SKM-1 (cell line): ENCODE measurements at regions not wholly inside any gene's neighbourhood (a gene's known extent, or its start where the extent isn't known, plus 50 kb on each side); places are given as distances from the start of the nearest gene placed in this dataset.

Source experiments
- DNase-seq: peaks from one replicate; lab custom pipeline; 2025; ENCODE audit not compliant: unreplicated experiment; lab: John Stamatoyannopoulos, UW

DNA sequence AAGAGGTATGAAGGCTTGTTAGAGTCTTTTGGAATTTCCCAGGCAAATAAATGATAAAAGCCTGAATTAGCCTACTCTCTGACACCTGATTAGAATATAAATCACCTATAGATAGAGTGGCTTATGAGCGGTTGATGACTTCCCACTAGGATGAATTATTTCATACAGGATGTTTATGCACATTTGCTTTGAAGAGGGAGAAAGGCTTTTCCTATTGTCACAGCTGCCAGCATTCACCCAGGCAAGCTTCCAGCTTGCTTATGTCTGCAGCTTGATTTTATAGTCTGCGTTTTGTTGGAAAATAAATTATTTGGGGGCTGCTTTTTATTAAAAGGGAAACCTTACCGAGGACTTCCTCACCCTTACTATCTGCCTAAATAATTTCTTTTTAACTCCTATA is 51.3 kb upstream of the EIF2S2 start:
- DNase-seq = no peak

DNA sequence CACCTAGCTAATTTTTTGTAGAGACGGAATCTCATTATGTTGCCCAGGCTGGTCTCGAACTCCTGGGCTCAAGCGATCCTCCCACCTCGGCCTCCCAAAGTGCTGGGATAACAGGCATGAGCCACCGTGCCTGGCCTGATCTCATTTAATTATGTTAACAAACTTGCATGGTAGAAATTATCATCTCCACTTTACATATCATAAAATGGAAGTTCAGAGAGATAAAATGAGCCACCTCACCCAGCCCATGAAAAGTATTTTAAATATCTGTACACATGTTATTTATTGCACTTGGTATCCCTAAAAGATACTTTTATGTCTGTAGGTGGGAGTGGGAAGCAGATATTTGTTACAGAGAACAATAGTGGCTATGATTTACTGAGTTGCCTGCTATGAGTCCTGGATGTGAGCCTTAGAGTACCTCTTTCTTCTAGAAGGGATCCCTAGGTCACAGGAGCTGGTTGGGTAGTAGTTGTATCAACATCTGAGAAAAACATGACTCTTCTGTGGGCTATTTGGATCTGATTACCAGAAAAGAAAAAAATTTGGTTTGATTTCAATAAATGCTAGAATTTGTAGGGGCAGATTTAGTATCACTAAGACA is 52.4 kb upstream of the EIF2S2 start:
- DNase-seq = no peak

DNA sequence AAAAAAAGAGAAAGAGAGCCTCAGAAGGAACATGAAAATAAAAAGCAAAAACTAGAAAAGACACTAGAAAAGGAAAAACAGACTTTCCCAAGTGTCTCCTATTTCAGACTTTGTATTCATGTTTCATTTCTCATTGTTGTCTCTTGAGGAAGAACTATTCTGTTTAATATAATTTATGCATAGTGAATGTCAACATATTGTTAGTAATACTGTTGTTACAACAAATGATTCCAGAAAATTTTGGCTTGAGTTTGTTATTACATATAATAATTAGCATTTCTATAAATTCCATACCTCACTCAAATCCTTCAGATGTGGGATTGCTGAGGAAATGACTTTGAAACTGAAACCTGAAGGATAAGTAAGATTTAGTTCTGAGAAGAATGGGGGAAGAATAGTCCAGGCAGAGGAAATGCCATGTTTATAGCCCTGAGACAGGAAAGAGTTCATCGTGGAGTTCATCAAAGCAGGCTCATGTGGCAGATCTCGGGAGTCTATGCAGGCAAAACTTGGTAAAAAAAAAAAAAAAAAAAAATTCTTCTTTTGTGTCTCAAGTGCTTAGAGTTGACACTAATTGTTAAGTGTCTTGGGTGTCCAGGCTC is 53.1 kb upstream of the EIF2S2 start:
- no peak for DNase-seq

DNA sequence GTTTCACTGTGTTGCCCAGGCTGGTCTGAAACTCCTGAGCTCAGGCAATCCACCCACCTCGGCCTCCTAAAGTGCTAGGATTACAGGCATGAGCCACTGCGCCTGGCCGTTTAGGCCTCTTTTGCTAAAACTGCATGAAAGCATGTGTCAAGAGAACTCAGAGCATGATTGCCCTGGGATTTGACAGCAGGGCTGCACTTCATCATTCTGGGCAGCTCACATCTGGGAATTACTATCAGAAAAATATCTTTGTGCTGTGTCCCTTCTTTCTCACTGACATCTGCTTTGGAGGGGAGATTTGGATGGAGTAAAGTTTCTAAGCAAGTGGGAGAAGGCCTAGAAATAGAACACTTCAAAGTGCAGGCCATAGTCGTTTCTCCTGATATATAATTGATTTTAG is 59.6 kb upstream of the EIF2S2 start:
- no peak for DNase-seq

DNA sequence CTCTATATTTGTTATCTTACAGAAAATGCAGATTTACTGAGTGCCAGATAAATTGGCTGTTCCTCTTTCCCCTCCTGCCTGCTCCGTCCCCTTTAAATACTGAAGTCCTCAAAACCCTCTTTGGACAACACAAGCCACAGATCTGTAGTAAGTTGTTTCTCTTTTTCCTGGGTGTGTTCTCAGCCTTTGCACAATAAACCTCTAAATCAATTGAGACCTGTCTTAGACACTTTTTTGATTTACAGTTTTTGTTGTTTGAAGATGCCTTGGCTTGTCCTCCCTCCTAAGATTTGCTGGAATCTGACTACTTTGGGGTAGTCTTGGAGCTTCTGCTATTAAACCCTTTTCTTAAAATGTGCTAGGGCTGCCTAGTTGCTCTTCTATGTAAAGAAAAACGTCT is 60.9 kb upstream of the EIF2S2 start:
- DNase-seq = no peak

DNA sequence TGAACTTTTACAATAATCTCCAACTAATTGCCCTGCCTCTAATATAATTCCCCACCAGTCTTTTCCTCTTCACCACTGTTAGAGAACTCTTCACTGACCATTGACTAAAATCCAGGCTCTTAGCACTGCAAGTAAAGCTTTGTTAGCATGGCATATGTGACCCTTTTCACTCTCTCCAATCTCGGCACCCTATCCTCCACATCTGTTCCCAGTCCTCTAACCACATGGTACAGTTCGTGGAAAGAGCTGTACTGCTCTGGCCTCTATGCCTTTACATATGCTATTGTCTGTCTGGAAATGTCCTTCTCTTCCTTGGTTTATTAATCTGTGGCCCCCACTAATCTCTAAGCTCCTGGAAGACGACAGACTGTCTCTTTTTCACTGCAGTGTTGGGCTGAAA is 63.0 kb upstream of the EIF2S2 start:
- DNase-seq = no peak

DNA sequence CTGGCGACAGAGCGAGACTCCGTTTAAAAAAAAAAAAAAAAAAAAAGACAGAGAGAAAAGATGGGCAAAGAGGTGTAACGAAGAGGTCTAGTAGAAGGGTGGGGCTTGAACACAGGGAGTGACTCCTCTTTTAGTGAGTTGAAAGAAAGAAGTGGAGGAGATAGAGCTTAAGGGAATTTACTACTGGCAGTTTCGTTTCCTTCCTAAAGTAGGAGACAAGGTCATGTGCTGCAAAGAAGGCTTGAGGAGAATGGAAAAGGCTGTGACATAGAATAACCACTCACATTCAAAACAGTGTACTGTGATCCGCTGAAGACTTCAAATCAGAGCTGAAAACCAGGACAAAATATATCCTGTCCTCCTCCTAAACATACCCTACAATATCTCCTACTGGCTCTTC is 63.8 kb upstream of the EIF2S2 start:
- DNase-seq = no peak

DNA sequence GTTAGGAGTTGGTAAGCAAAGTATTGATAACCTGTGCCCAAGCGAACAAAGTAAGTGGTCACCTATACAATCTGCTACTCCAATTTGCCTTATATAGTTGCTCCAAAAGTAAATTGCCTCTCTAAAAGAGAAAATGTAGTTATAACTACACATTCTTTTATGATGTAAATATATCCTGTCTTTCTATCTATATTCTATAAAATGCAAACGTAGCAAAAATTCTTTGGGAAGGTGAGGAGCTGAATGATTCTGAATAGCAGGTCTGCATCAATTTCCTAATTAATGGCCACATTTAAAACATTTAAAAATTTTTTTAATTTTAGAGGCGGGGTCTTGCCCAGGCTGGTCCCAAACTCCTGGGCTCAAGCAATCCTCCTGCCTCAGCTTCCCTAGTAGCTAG is 64.2 kb upstream of the ASIP start:
- no peak for DNase-seq

DNA sequence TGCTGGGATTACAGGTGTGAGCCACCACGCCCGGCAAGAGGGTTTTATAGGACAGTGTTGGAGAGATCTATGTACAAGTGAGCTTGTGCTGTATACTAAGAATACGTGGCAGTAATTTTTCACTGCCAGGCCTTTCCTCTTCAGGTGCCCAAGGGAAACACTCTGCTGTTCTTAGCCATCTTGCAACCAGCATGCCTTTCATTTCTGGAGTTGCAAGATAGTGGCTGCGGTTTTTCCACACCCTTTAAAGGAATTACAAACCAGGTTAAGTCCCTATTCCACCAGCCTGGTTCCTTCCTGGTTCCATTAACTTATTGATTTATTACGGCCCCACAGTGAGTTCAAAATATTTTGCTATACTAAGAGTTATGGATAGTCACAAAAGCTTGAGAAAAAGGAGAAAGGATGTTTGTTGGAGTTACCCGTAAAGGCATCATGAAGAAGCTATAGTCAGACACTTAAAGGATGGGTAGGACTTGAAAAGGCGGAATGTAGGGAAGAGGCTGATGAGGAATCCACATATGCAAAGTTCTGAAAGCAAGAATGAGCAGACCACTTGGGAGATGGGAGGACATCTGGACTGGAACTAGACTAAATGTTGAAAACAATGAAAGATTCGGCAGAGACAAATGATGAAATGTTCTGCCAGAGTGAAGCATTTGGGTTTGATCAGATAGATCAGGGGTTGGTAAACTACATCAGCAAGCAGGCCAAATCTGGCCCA is 61.4 kb upstream of the ASIP start:
- no peak for DNase-seq

DNA sequence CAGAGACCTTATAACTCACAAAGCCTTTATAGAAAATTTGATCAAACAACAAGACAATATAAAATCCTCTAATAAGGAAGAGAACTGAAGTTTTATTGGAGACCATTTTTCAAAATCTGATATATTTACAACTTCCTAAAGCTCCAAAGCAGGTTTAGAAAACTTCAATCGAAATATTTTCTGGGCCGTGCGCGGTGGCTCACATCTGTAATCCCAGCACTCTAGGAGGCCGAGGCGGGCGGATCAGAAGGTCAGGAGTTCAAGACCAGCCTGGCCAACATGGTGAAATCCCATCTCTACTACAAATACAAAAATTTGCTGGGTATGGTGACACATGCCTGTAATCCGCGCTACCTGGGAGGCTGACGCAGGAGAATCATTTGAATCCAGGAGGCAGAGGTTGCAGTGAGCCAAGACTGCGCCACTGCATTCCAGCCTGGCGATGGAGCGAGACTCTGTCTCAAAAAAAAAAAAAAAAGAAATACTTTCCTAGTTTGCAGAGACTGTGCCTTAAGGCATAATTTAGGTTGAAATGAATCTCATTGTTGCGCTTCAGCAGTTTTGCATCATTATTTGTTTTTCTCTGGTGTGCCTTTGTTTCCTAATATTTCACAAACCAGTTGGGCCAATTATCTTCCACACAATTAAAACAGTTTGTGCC is 60.6 kb upstream of the ASIP start:
- DNase-seq = no peak

DNA sequence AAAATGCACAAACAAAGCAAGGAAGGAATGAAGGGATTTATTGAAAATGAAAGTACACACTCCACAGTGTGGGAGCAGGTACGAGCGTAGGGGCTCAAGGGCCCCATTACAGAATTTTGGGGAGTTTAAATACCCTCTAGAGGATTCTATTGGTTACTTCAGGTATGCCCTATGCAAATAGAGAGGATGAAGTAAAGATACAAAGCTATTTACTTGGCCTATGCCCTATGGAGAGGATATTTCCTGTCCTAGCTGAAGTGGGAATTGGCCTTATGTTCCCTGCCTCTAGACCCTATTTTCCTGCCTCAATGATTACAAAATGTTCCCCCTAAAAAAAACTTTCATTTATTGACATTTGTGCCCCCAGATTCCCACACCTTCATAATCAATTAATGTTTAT is 59.7 kb upstream of the ASIP start:
- DNase-seq = no peak

DNA sequence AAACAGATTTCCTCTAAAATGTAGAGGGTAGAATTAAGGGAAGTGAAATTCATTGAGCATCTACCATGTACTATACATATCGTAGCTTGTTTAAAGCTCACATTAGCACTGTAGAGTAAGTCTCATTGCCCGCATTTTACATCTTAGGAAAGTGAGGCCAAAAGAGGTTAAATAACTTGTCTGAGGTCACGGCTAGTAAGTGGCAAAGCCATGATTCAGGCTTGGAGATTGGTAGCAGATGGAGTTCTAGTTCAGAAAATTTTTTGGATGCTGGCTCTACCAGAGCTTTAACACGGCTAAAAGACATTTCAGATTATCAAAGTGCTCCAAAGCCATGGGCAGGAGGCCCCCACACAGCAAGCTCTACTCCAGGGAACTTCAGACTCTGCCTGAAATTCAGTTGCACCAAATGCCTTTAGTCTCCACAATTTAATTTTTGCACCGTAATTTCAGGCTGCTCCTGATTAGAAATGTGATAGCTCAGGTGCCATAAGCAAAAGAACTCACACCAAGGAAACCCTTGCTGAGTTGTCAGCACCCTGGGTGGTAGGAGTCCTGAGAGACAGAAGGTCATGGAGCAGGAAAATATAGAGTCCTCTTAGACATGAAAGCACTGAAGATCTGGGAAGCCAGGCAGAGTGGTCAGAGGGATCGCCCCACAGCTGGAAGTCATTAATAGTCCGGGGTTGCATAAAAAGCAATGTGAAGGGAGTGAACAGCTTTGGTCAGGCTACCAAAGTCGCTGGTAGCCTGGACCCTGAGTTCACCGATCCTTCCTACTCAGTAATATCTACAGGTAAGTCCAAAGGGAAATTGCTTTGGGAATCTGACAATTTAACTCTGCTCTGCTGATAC is 55.2 kb upstream of the ASIP start:
- DNase-seq = no peak

DNA sequence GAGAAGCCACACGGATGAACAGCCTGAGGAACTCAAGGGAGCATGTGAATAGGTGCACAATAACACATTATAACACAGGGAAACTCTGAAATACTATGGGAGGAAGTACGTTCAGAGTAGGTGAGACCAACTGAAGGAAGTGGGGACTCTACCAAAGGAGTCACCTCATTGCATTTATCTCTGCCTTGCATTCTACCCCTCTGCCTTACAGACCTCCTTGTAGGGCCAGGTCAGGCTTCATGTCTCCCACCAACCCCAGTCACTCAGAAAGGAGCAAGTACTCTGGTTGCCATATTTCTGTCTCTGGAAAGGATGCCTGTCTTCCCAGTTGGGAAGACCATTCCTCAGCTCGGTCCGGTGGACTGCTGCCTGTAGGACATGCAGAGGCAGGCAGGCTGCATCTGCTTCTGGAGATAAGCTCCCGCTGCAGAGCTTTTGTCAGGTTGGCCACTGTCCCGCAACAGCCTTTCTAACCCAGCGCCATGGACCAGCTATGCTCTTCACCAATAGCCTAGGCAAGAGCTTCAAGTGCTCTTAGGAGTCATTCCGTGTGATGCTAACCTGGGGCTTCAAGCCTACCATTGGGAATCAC is 51.6 kb upstream of the ASIP start:
- DNase-seq = no peak

DNA sequence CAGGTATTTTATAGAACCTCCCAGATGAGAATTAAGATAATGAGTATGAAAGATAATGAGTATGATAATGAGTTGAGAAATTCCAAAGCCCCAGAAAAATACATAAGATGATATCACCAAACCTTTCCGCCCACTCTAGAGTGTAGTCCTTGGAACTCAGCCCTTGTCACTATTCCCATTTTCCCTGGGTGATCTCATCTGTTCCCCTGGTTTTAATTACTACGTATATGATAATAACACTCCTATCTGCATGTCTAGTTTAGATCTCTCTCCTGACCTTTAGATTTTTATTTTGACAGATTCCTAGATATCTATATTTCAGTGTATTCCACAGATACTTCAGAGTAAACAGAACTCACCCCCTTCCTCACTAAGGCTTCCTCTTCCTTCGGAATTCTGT is 51.0 kb upstream of the ASIP start:
- DNase-seq = no peak

DNA sequence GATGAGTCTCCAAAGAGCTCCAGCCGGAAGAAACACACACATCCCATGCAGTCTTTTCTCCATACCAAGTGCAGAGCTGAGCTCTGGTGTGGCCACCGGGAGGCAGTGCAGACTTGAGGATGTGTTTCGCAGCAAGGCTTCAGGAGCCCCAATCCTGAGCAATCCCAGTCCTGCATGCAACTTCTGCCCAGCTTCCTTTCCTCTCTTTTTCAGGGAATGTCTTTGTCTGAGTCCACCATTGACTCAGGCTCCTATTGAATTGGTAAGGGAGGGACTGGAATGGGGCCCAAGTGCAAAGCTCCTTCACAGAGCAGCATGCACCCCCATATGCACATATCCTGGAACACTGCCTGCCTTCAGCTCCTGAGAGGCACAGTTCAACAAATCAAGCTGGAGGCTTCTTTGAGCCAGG is 50.5 kb upstream of the ASIP start:
- DNase-seq = peak; percentile 42
